K562 (cell line): ENCODE measurements at regions not wholly inside any gene's neighbourhood (a gene's known extent, or its start where the extent isn't known, plus 50 kb on each side); places are given as distances from the start of the nearest gene placed in this dataset.

Experiments
- ATAC-seq: fragments of 200-7000 bp; cut with Tn5 transposase; 3 replicates; pipeline ENCODE4 v1.9.1; 2020; ENCODE audit warnings: moderate library complexity
- BruUV-seq: library from RNA; stranded (reverse); fragments of 400-500 nt; replicated peaks from 2 replicates; lab custom pipeline; 2021; lab: Mats Ljungman, UMichigan
- CTCF ChIA-PET: fragments of 300-600 bp; formaldehyde crosslinking; extraction: SDS; loops from one replicate; lab custom pipeline; 2021; ENCODE audit warnings: low intra/inter-chr PET ratio; lab: Yijun Ruan, JAX
- POLR2A ChIA-PET: fragments of 300-600, 350-650 bp; sonication (Branson Sonifier 250); formaldehyde crosslinking; extraction: SDS; loops from one replicate; lab custom pipeline; 2021; ENCODE audit warnings: antibody characterized with exemption, inconsistent platforms; lab: Yijun Ruan, JAX
- DNase-seq, 4 experiments: peaks; one replicate each; pipeline versions ENCODE4 v3.0.0 to v3.0.0-alpha.2; 2011 to 2018; ENCODE audit warnings: low spot score in 3 of 4, mixed read lengths in 3 of 4; ENCODE audit errors: extremely low read depth in 1 of 4
- FAIRE-seq: peaks from 2 replicates; lab custom pipeline; 2011; peaks lifted over from hg19 to GRCh38; lab: Jason Lieb, UNC
- H2AFZ ChIP-seq: 2 replicates; pipeline ENCODE4 v1.6.0; 2011; ENCODE audit warnings: low read depth, low read length, control low read depth, inconsistent platforms
- H3K27ac ChIP-seq: fragments of 200-600 bp; 3 replicates; pipeline ENCODE4 v1.8.0; 2011; ENCODE audit warnings: low read depth, mild to moderate bottlenecking, control low read depth, inconsistent platforms, low read length, moderate library complexity, mixed read lengths; ENCODE audit errors: extremely low read depth
- H3K27me3 ChIP-seq, 2 experiments: fragments of 300-600 bp in 1 of 2; 2 replicates in 1 of 2; 3 replicates in 1 of 2; pipeline versions ENCODE4 v1.6.0 to v1.8.0; 2011; ENCODE audit warnings: inconsistent platforms in 2 of 2, low read length in 2 of 2, mild to moderate bottlenecking in 1 of 2, mixed read lengths in 1 of 2, moderate library complexity in 1 of 2; ENCODE audit not compliant: control insufficient read depth in 2 of 2, insufficient read depth in 2 of 2
- H3K36me3 ChIP-seq: fragments of 300-600 bp; 3 replicates; pipeline ENCODE4 v1.8.0; 2011; ENCODE audit warnings: mild to moderate bottlenecking, low read length, inconsistent platforms; ENCODE audit not compliant: control insufficient read depth, insufficient read depth
- H3K4me1 ChIP-seq, 2 experiments: fragments of 200-600 bp in 1 of 2; replicated peaks in 1 of 2; 2 replicates in 1 of 2; 3 replicates in 1 of 2; pipeline versions ENCODE4 v1.5.1 to v1.8.0; 2011; ENCODE audit warnings: inconsistent platforms in 2 of 2, low read length in 2 of 2, mild to moderate bottlenecking in 1 of 2, mixed read lengths in 1 of 2, moderate library complexity in 1 of 2; ENCODE audit not compliant: control insufficient read depth in 2 of 2, insufficient read depth in 2 of 2
- H3K4me2 ChIP-seq: 2 replicates; pipeline ENCODE4 v1.6.1; 2011; ENCODE audit warnings: low read length, control low read depth, inconsistent platforms, mixed read lengths; ENCODE audit not compliant: insufficient read depth
- H3K4me3 ChIP-seq: fragments of 200-600 bp; sonication (generic), shearing (Covaris generic); 2 replicates; pipeline ENCODE4 v1.5.1; 2016; ENCODE audit warnings: control low read depth, inconsistent platforms
- H3K79me2 ChIP-seq: fragments of 200-600 bp; 3 replicates; pipeline ENCODE4 v1.8.0; 2011; ENCODE audit warnings: low read length, inconsistent platforms; ENCODE audit not compliant: control insufficient read depth, insufficient read depth
- H3K9ac ChIP-seq, 2 experiments: 2 replicates each; pipeline versions ENCODE4 v1.6.0 to v1.6.1; 2011; ENCODE audit warnings: low read depth in 2 of 2, low read length in 2 of 2, control low read depth in 1 of 2, inconsistent platforms in 1 of 2, mild to moderate bottlenecking in 1 of 2, mixed read lengths in 1 of 2; ENCODE audit not compliant: insufficient read depth in 1 of 2
- H3K9me1 ChIP-seq: one replicate; pipeline ENCODE4 v1.6.0; 2011; ENCODE audit warnings: inconsistent platforms, mild to moderate bottlenecking, low read length, moderate library complexity; ENCODE audit not compliant: control insufficient read depth, insufficient read depth
- H3K9me3 ChIP-seq: replicated peaks from 2 replicates; pipeline ENCODE4 v1.5.1; 2011; ENCODE audit warnings: low read depth, low read length, inconsistent platforms; ENCODE audit not compliant: control insufficient read depth, insufficient read depth
- H4K20me1 ChIP-seq: replicated peaks from 2 replicates; pipeline ENCODE4 v1.6.1; 2011; ENCODE audit warnings: low read length, inconsistent platforms, mixed read lengths; ENCODE audit not compliant: control insufficient read depth, insufficient read depth
- ARNT ChIP-seq, 2 experiments: fragments of 450-650 bp; IDR thresholded peaks; 2 replicates each; pipeline ENCODE4 v1.6.1; 2016; ENCODE audit warnings: mild to moderate bottlenecking in 1 of 2
- CEBPG ChIP-seq, 3 experiments: fragments of 200-800 bp in 1 of 3; sonication (Bioruptor generic) in 1 of 3; sonication (generic) in 1 of 3; formaldehyde crosslinking in 1 of 3; IDR thresholded peaks in 2 of 3; conservative IDR thresholded peaks in 1 of 3; 2 replicates each; pipeline versions ENCODE4 v1.6.1 to v1.8.0; 2016 to 2022; ENCODE audit warnings: missing compliant biosample characterization in 2 of 3, missing genetic modification characterization in 2 of 3, mild to moderate bottlenecking in 1 of 3, missing genetic modification reagents in 1 of 3
- FOSL1 ChIP-seq: fragments of 200-800 bp; sonication (Bioruptor generic); conservative IDR thresholded peaks from 2 replicates; pipeline ENCODE4 v1.6.1; 2016; ENCODE audit warnings: missing genetic modification characterization, missing compliant biosample characterization
- HLTF ChIP-seq: fragments of 450-650 bp; IDR thresholded peaks from 2 replicates; pipeline ENCODE4 v1.6.1; 2016
- KDM2B ChIP-seq: fragments of 250-450 bp; sonication (Bioruptor Pico); IDR thresholded peaks from 2 replicates; pipeline ENCODE4 v1.8.0; 2021; ENCODE audit warnings: mild to moderate bottlenecking, moderate library complexity
- PHB2 ChIP-seq: fragments of 450-650 bp; IDR thresholded peaks from 2 replicates; pipeline ENCODE4 v1.6.1; 2017; ENCODE audit warnings: low read depth
- RBM39 ChIP-seq: fragments of 200-400 bp; formaldehyde crosslinking; optimal IDR thresholded peaks from 2 replicates; pipeline ENCODE3; 2018; ENCODE audit warnings: low read depth, low read length
- SAFB2 ChIP-seq: fragments of 200-400 bp; formaldehyde crosslinking; IDR thresholded peaks from 2 replicates; pipeline ENCODE4 v1.6.1; 2018; ENCODE audit warnings: borderline replicate concordance, low read length, low read depth, moderate library complexity; ENCODE audit not compliant: severe bottlenecking
- SLC30A9 ChIP-seq: fragments of 250-450 bp; sonication (Bioruptor Pico); IDR thresholded peaks from 2 replicates; pipeline ENCODE4 v1.8.0; 2022; ENCODE audit warnings: mild to moderate bottlenecking, moderate library complexity
- THAP12 ChIP-seq: fragments of 250-450 bp; sonication (Bioruptor Pico); IDR thresholded peaks from 2 replicates; pipeline ENCODE4 v1.9.0; 2021; ENCODE audit warnings: mild to moderate bottlenecking, inconsistent platforms
- WGBS: fragments of 100-300 bp; shearing (Covaris generic); methylation state at CpG from one replicate; pipeline ENCODE4 v1.1.6; 2016; ENCODE audit warnings: low coverage, mixed read lengths; ENCODE audit not compliant: insufficient coverage; ENCODE audit errors: missing lambda C conversion rate; 5-methylcytosine and 5-hydroxymethylcytosine counted together
- in situ Hi-C: fragments of 300-500 bp; cut with MboI; formaldehyde crosslinking; loops from 4 replicates; pipeline ENCODE4 v1.15.0; 2018; ENCODE audit warnings: inconsistent platforms, mixed read lengths
- intact Hi-C: fragments of 100-400 bp; cut with micrococcal nuclease; formaldehyde crosslinking; loops from 2 replicates; pipeline ENCODE4 v1.14.2; 2022
- TF ChIP-seq, protein P1 (sequence below): fragments of 450-650 bp; formaldehyde crosslinking; IDR thresholded peaks from 2 replicates; pipeline ENCODE4 v1.4.0; 2022; ENCODE audit warnings: missing genetic modification characterization
- TF ChIP-seq, protein P2 (sequence below): fragments of 250-450 bp; sonication (Bioruptor Pico); IDR thresholded peaks from 2 replicates; pipeline ENCODE4 v1.8.0; 2021; ENCODE audit warnings: borderline replicate concordance, mild to moderate bottlenecking, moderate library complexity; ENCODE audit not compliant: poor library complexity, severe bottlenecking

DNA sequence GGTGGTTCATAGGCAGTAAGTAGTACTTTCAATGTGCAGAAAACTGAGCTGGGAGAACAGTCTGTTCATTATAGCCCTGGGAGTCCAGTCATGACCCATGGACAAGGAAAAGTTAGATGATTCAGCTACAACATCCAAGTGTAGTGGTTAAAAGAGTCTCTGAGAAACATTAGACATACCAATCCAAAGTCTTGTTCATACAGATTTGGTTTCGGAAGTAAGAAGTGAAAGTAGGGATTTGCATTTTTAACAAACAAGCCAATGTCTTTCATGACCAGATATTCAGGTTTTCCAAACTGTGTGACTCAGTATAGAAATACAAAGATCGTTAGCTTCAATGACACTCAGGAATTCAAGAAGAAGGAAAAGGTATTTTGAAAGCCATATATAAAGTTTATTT, 345.3 kb downstream of the SLITRK1 start:
- intact Hi-C loops: no loop called here
- Histone ChIP-seq H2AFZ (no peak overlapping the region), H3K4me3 (no peak overlapping the region), H3K9me1 (no peaks in the 10 kb centered on the region)
- FAIRE-seq (no peak), ATAC-seq (no peak)
- no TSS peak for BruUV-seq
- CTCF ChIA-PET: no interaction called here
- no peak for TF ChIP-seq PHB2
- TF ChIP-seq, all 486 proteins: peak for 0
- Histone ChIP-seq H3K27ac (no peak overlapping the region), H3K27me3 (no peaks in the 10 kb centered on the region), H3K4me1 (no peaks in the 10 kb centered on the region), H3K9me3 (no peaks in the 10 kb centered on the region), H4K20me1 (no peaks in the 10 kb centered on the region), H3K79me2 (no peaks in the 10 kb centered on the region), H3K4me2 (no peak overlapping the region), H3K9ac (no peak overlapping the region), H3K36me3 (no peaks in the 10 kb centered on the region)
- 0% methylated on average over 2 of the region's 2 CpGs for WGBS
- DNase-seq: no peak
- in situ Hi-C loops: no loop called here
- POLR2A ChIA-PET: no interaction called here

- Histone ChIP-seq H3K4me3 (no peak overlapping the region), H3K27me3 (no peaks in the 10 kb centered on the region), H3K9me3 (no peaks in the 10 kb centered on the region), H2AFZ (no peak overlapping the region), H3K79me2 (no peaks in the 10 kb centered on the region), H3K4me2 (no peak overlapping the region), H4K20me1 (no peaks in the 10 kb centered on the region), H3K9ac (no peak overlapping the region), H3K36me3 (no peaks in the 10 kb centered on the region), H3K9me1 (no peaks in the 10 kb centered on the region), H3K27ac (no peak overlapping the region), H3K4me1 (no peaks in the 10 kb centered on the region)
- in situ Hi-C loops: no loop called here
- CTCF ChIA-PET: no interaction called here
- intact Hi-C loops: no loop called here
- BruUV-seq: no TSS peak
- WGBS: 7% methylated on average over 1 of the region's 1 CpG
- FAIRE-seq (no peak), DNase-seq (no peak), ATAC-seq (no peak)
- TF ChIP-seq RBM39: no peak
- no peak for TF ChIP-seq ARNT (IDR thresholded peaks at IDR 0.05)
- TF ChIP-seq, protein P1, sequence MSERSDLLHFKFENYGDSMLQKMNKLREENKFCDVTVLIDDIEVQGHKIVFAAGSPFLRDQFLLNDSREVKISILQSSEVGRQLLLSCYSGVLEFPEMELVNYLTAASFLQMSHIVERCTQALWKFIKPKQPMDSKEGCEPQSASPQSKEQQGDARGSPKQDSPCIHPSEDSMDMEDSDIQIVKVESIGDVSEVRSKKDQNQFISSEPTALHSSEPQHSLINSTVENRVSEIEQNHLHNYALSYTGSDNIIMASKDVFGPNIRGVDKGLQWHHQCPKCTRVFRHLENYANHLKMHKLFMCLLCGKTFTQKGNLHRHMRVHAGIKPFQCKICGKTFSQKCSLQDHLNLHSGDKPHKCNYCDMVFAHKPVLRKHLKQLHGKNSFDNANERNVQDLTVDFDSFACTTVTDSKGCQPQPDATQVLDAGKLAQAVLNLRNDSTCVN (CRISPR knock-in tag): no peak
- no peak for TF ChIP-seq CEBPG (CRISPR knock-in tag; IDR thresholded peaks at IDR 0.05)
- TF ChIP-seq CEBPG (tag; conservative IDR thresholded peaks at IDR 0.05 in 1 of 2, IDR thresholded peaks at IDR 0.05 in 1 of 2): no peak
- TF ChIP-seq FOSL1 (tag): no peak
- TF ChIP-seq, protein P2, sequence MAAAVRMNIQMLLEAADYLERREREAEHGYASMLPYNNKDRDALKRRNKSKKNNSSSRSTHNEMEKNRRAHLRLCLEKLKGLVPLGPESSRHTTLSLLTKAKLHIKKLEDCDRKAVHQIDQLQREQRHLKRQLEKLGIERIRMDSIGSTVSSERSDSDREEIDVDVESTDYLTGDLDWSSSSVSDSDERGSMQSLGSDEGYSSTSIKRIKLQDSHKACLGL (CRISPR knock-in tag): no peak
- TF ChIP-seq THAP12: no peak
- TF ChIP-seq SLC30A9 (CRISPR knock-in tag): no peak
- TF ChIP-seq SAFB2: no peak
- no peak for TF ChIP-seq KDM2B (CRISPR knock-in tag)
- no peak for TF ChIP-seq HLTF
- POLR2A ChIA-PET: no interaction called here
These were observed 346.1 kb downstream of the SLITRK1 start for GRCh38 chr13:83536153-83536552.
